HepG2 (cell line): ENCODE measurements at regions not wholly inside any gene's neighbourhood (a gene's known extent, or its start where the extent isn't known, plus 50 kb on each side); places are given as distances from the start of the nearest gene placed in this dataset.

ENCODE experiments used
- ATAC-seq: fragments of 200-7000 bp; cut with Tn5 transposase; 3 replicates; pipeline ENCODE4 v1.9.1; 2020; ENCODE audit warnings: mild to moderate bottlenecking, moderate library complexity
- BruUV-seq: library from RNA; stranded (reverse); fragments of 400-500 nt; replicated peaks from 2 replicates; lab custom pipeline; 2021; lab: Mats Ljungman, UMichigan
- CTCF ChIA-PET: fragments of 300-600 bp; formaldehyde crosslinking; extraction: SDS; loops from one replicate; lab custom pipeline; 2021; ENCODE audit warnings: low total read pairs, inconsistent platforms, low intra/inter-chr PET ratio; lab: Yijun Ruan, JAX
- POLR2A ChIA-PET: fragments of 350-600 bp; sonication (Branson Sonifier 250); formaldehyde crosslinking; loops from one replicate; lab custom pipeline; 2020; ENCODE audit warnings: antibody characterized with exemption, inconsistent platforms; lab: Yijun Ruan, JAX
- DNase-seq: peaks from one replicate; pipeline ENCODE4 v3.0.0-alpha.2; 2015; ENCODE audit warnings: low spot score
- FAIRE-seq: peaks from 3 replicates; lab custom pipeline; 2011; peaks lifted over from hg19 to GRCh38; lab: Jason Lieb, UNC
- H2AFZ ChIP-seq: one replicate; pipeline ENCODE4 v1.6.1; 2011; ENCODE audit warnings: low read length, inconsistent platforms
- H3K27ac ChIP-seq: fragments of 300-600 bp; 3 replicates; pipeline ENCODE4 v1.8.0; 2011; ENCODE audit warnings: mixed run types, mild to moderate bottlenecking, mixed read lengths, low read length, inconsistent platforms; ENCODE audit not compliant: insufficient read depth; ENCODE audit errors: extremely low read length
- H3K27me3 ChIP-seq, 2 experiments: fragments of 200-600 bp in 1 of 2; 2 replicates in 1 of 2; 3 replicates in 1 of 2; pipeline versions ENCODE4 v1.6.0 to v1.8.0; 2011; ENCODE audit warnings: low read length in 2 of 2, mild to moderate bottlenecking in 2 of 2, moderate library complexity in 2 of 2, inconsistent platforms in 1 of 2; ENCODE audit not compliant: insufficient read depth in 2 of 2, control insufficient read depth in 1 of 2
- H3K36me3 ChIP-seq, 2 experiments: fragments of 200-600 bp in 1 of 2; replicated peaks in 1 of 2; 2 replicates in 1 of 2; 3 replicates in 1 of 2; pipeline versions ENCODE4 v1.5.1 to v1.8.0; 2011; ENCODE audit warnings: low read length in 2 of 2, inconsistent platforms in 1 of 2; ENCODE audit not compliant: insufficient read depth in 2 of 2, control insufficient read depth in 1 of 2
- H3K4me1 ChIP-seq: 2 replicates; pipeline ENCODE4 v1.5.1; 2012; ENCODE audit warnings: low read length, inconsistent platforms; ENCODE audit not compliant: insufficient read depth
- H3K4me2 ChIP-seq: 2 replicates; pipeline ENCODE4 v1.6.0; 2011; ENCODE audit warnings: low read depth, low read length, inconsistent platforms
- H3K4me3 ChIP-seq, 3 experiments: fragments of 200-600 bp in 1 of 3; sonication (generic), shearing (Covaris generic) in 1 of 3; replicated peaks in 1 of 3; 2 replicates each; pipeline ENCODE4 v1.5.1; 2011 to 2016; ENCODE audit warnings: low read length in 3 of 3, inconsistent platforms in 2 of 3, low read depth in 2 of 3, mild to moderate bottlenecking in 2 of 3, control low read depth in 1 of 3, mixed read lengths in 1 of 3; ENCODE audit not compliant: insufficient read depth in 1 of 3
- H3K79me2 ChIP-seq: one replicate; pipeline ENCODE4 v1.6.1; 2011; ENCODE audit warnings: low read length, inconsistent platforms; ENCODE audit not compliant: insufficient read depth
- H3K9ac ChIP-seq: 2 replicates; pipeline ENCODE4 v1.6.0; 2011; ENCODE audit warnings: mild to moderate bottlenecking, low read depth, low read length, inconsistent platforms; ENCODE audit not compliant: insufficient read depth
- H3K9me3 ChIP-seq: 2 replicates; pipeline ENCODE4 v1.5.1; 2012; ENCODE audit warnings: mild to moderate bottlenecking, low read length
- H4K20me1 ChIP-seq: 2 replicates; pipeline ENCODE4 v1.6.0; 2011; ENCODE audit warnings: inconsistent platforms, mild to moderate bottlenecking, low read length, moderate library complexity; ENCODE audit not compliant: insufficient read depth
- GPN1 ChIP-seq: sonication (generic); formaldehyde crosslinking; IDR thresholded peaks from 2 replicates; pipeline ENCODE4 v1.5.1; 2020; ENCODE audit warnings: missing genetic modification reagents, borderline replicate concordance
- HIVEP1 ChIP-seq: sonication (generic); formaldehyde crosslinking; IDR thresholded peaks from 2 replicates; pipeline ENCODE4 v1.4.0; 2020; ENCODE audit warnings: mild to moderate bottlenecking, missing genetic modification reagents
- IKZF1 ChIP-seq: fragments of 450-650 bp; IDR thresholded peaks from 2 replicates; pipeline ENCODE4 v1.7.1; 2016
- SP2 ChIP-seq: sonication (generic); formaldehyde crosslinking; IDR thresholded peaks from 2 replicates; pipeline ENCODE4 v1.5.1; 2020; ENCODE audit warnings: mild to moderate bottlenecking, missing genetic modification reagents
- ZNF230 ChIP-seq: sonication (generic); formaldehyde crosslinking; IDR thresholded peaks from 2 replicates; pipeline ENCODE4 v1.4.0; 2020; ENCODE audit warnings: mild to moderate bottlenecking, missing genetic modification reagents
- ZNF430 ChIP-seq: sonication (generic); formaldehyde crosslinking; IDR thresholded peaks from 2 replicates; pipeline ENCODE4 v1.9.0; 2021; ENCODE audit warnings: mild to moderate bottlenecking, missing genetic modification reagents
- ZNF552 ChIP-seq: sonication (generic); formaldehyde crosslinking; IDR thresholded peaks from 2 replicates; pipeline ENCODE4 v1.9.0; 2022; ENCODE audit warnings: missing genetic modification reagents, mild to moderate bottlenecking, borderline replicate concordance
- ZNF775 ChIP-seq: sonication (generic); formaldehyde crosslinking; IDR thresholded peaks from 2 replicates; pipeline ENCODE4 v1.4.0; 2020; ENCODE audit warnings: missing genetic modification reagents, mild to moderate bottlenecking, moderate library complexity, borderline replicate concordance
- WGBS: methylation state at CpG from one replicate; pipeline ENCODE4 v1.1.6; 2017; ENCODE audit warnings: low lambda C conversion rate; 5-methylcytosine and 5-hydroxymethylcytosine counted together
- in situ Hi-C: cut with HindIII; loops from 2 replicates; pipeline ENCODE4 v1.10.0; 2017; ENCODE audit warnings: low pct_unique_long_range_greater_than_20kb; ENCODE audit not compliant: extremely low pct_ligation_motif_present
- intact Hi-C: fragments of 100-400 bp; cut with micrococcal nuclease; formaldehyde crosslinking; loops from one replicate; pipeline ENCODE4 v1.10.0; 2022; ENCODE audit not compliant: unreplicated experiment
- TF ChIP-seq, protein P1 (sequence below), 2 experiments: fragments of 450-650 bp in 1 of 2; sonication (generic) in 1 of 2; formaldehyde crosslinking; IDR thresholded peaks; 2 replicates each; pipeline versions ENCODE4 v1.5.0 to v1.8.0; 2020 to 2022; ENCODE audit warnings: mild to moderate bottlenecking in 1 of 2, missing genetic modification reagents in 1 of 2
- TF ChIP-seq, protein P2 (sequence below): sonication (generic); formaldehyde crosslinking; IDR thresholded peaks from 2 replicates; pipeline ENCODE4 v1.8.0; 2022; ENCODE audit warnings: low read depth, missing genetic modification reagents
- TF ChIP-seq, protein P3 (sequence below): sonication (generic); formaldehyde crosslinking; IDR thresholded peaks from 2 replicates; pipeline ENCODE4 v1.9.0; 2021; ENCODE audit warnings: missing genetic modification reagents, borderline replicate concordance

GRCh38 chr14:84273181-84273580, 1256.8 kb upstream of the FLRT2 start:
- intact Hi-C loops: no loop called here
- Histone ChIP-seq H3K27ac (no peak overlapping the region), H4K20me1 (no peaks in the 10 kb centered on the region), H3K9me3 (peaks cover 77% of the 10 kb centered on the region), H2AFZ (no peak overlapping the region), H3K9ac (no peak overlapping the region), H3K4me3 (no peak overlapping the region)
- DNase-seq: no peak
- in situ Hi-C loops: no loop called here
- TF ChIP-seq GPN1 (no peak), ZNF430 (CRISPR knock-in tag) (no peak), ZNF775 (no peak), HIVEP1 (CRISPR knock-in tag) (no peak), SP2 (CRISPR knock-in tag) (no peak), ZNF230 (CRISPR knock-in tag) (no peak), ZNF552 (CRISPR knock-in tag) (no peak), IKZF1 (no peak)
- TF ChIP-seq, protein P1, sequence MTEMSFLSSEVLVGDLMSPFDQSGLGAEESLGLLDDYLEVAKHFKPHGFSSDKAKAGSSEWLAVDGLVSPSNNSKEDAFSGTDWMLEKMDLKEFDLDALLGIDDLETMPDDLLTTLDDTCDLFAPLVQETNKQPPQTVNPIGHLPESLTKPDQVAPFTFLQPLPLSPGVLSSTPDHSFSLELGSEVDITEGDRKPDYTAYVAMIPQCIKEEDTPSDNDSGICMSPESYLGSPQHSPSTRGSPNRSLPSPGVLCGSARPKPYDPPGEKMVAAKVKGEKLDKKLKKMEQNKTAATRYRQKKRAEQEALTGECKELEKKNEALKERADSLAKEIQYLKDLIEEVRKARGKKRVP (CRISPR knock-in tag; IDR thresholded peaks at IDR 0.05): no peak
- TF ChIP-seq, protein P2, sequence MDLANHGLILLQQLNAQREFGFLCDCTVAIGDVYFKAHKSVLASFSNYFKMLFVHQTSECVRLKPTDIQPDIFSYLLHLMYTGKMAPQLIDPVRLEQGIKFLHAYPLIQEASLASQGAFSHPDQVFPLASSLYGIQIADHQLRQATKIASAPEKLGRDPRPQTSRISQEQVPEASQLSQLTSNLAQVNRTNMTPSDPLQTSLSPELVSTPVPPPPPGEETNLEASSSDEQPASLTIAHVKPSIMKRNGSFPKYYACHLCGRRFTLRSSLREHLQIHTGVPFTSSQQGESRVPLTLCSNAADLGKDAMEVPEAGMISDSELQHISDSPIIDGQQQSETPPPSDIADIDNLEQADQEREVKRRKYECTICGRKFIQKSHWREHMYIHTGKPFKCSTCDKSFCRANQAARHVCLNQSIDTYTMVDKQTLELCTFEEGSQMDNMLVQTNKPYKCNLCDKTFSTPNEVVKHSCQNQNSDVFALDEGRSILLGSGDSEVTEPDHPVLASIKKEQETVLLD (CRISPR knock-in tag): no peak
- TF ChIP-seq, protein P3, sequence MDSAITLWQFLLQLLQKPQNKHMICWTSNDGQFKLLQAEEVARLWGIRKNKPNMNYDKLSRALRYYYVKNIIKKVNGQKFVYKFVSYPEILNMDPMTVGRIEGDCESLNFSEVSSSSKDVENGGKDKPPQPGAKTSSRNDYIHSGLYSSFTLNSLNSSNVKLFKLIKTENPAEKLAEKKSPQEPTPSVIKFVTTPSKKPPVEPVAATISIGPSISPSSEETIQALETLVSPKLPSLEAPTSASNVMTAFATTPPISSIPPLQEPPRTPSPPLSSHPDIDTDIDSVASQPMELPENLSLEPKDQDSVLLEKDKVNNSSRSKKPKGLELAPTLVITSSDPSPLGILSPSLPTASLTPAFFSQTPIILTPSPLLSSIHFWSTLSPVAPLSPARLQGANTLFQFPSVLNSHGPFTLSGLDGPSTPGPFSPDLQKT (CRISPR knock-in tag): no peak
- TF ChIP-seq, all 625 proteins: peak for 0
- CTCF ChIA-PET: no interaction called here
- WGBS: 35% methylated on average over 3 of the region's 3 CpGs
- Histone ChIP-seq H3K79me2 (no peaks in the 10 kb centered on the region), H3K36me3 (no peaks in the 10 kb centered on the region), H3K27me3 (no peaks in the 10 kb centered on the region), H3K4me2 (no peak overlapping the region), H3K4me1 (no peaks in the 10 kb centered on the region)
- POLR2A ChIA-PET: no interaction called here
- ATAC-seq (no peak), FAIRE-seq (no peak)
- no TSS peak for BruUV-seq
